B cell (primary cell): ENCODE measurements at regions not wholly inside any gene's neighbourhood (a gene's known extent, or its start where the extent isn't known, plus 50 kb on each side); places are given as distances from the start of the nearest gene placed in this dataset.

Source experiments
- ATAC-seq: fragments of 200-7000 bp; cut with Tn5 transposase; one replicate; pipeline ENCODE4 v1.10.0; 2021; ENCODE audit warnings: low read depth, mild to moderate bottlenecking, moderate number of reproducible peaks, moderate library complexity
- CTCF ChIA-PET: fragments of 350-600 bp; sonication (Branson Sonifier 250); formaldehyde crosslinking; loops from one replicate; lab custom pipeline; 2021; ENCODE audit warnings: antibody characterized with exemption, inconsistent platforms; lab: Charles Lee
- POLR2A ChIA-PET: fragments of 350-600 bp; sonication (Branson Sonifier 250); formaldehyde crosslinking; loops from one replicate; lab custom pipeline; 2021; ENCODE audit warnings: antibody characterized with exemption; lab: Charles Lee
- DNase-seq: peaks from one replicate; pipeline ENCODE4 v3.0.0; 2013
- H2AFZ ChIP-seq: 2 replicates; pipeline ENCODE4 v1.6.1; 2012; ENCODE audit warnings: mild to moderate bottlenecking, low read depth, low read length; ENCODE audit not compliant: insufficient read depth, poor library complexity, severe bottlenecking
- H3K27ac ChIP-seq, 2 donors: 1 replicate in 1 of 2; 2 replicates in 1 of 2; pipeline ENCODE4 v1.5.1; 2012 to 2013; ENCODE audit warnings: low read length in 2 of 2, mild to moderate bottlenecking in 2 of 2, moderate library complexity in 1 of 2
- H3K27me3 ChIP-seq, 4 experiments: fragments of 200-600 bp in 1 of 4; sonication (generic) in 1 of 4; replicated peaks in 1 of 4; 1 replicate in 2 of 4; 2 replicates in 2 of 4; pipeline versions ENCODE4 v1.6.1 to v1.7.0; 2013 to 2016; ENCODE audit warnings: low read length in 3 of 4, mild to moderate bottlenecking in 2 of 4, mixed read lengths in 1 of 4, moderate library complexity in 1 of 4; ENCODE audit not compliant: insufficient read depth in 4 of 4, control insufficient read depth in 3 of 4; ENCODE audit errors: control extremely low read depth in 1 of 4
- H3K36me3 ChIP-seq, 2 experiments: replicated peaks in 1 of 2; 1 replicate in 1 of 2; 2 replicates in 1 of 2; pipeline versions ENCODE4 v1.6.1 to v1.7.1; 2013; ENCODE audit warnings: low read length in 1 of 2; ENCODE audit not compliant: insufficient read depth in 2 of 2, control insufficient read depth in 1 of 2; ENCODE audit errors: control extremely low read depth in 1 of 2, extremely low read depth in 1 of 2
- H3K4me1 ChIP-seq, 2 donors: fragments of 200-600 bp in 1 of 2; sonication (generic) in 1 of 2; 1 replicate in 1 of 2; 2 replicates in 1 of 2; pipeline versions ENCODE4 v1.5.1 to v1.6.1; 2013 to 2017; ENCODE audit warnings: low read length in 2 of 2; ENCODE audit not compliant: control insufficient read depth in 2 of 2, insufficient read depth in 2 of 2
- H3K4me2 ChIP-seq: replicated peaks from 2 replicates; pipeline ENCODE3; 2012; ENCODE audit warnings: mild to moderate bottlenecking, low read depth, low read length; ENCODE audit not compliant: poor library complexity, severe bottlenecking
- H3K4me3 ChIP-seq, 5 experiments: fragments of 200-600 bp in 1 of 5; sonication (generic) in 1 of 5; 1 replicate in 3 of 5; 2 replicates in 2 of 5; pipeline versions ENCODE4 v1.5.1 to v1.7.0; 2011 to 2016; ENCODE audit warnings: low read length in 4 of 5, mild to moderate bottlenecking in 4 of 5, low read depth in 2 of 5, control low read depth in 1 of 5, moderate library complexity in 1 of 5; ENCODE audit not compliant: insufficient read depth in 1 of 5; ENCODE audit errors: control extremely low read depth in 1 of 5, extremely low read depth in 1 of 5
- H3K79me2 ChIP-seq: fragments of 200-600 bp; sonication (generic); one replicate; pipeline ENCODE4 v1.6.0; 2016; ENCODE audit warnings: low read length; ENCODE audit not compliant: control insufficient read depth, insufficient read depth
- H3K9ac ChIP-seq: fragments of 200-600 bp; sonication (generic); 2 replicates; pipeline ENCODE4 v1.6.1; 2017; ENCODE audit warnings: mild to moderate bottlenecking, low read length, moderate library complexity
- H3K9me3 ChIP-seq, 3 donors: one replicate each; pipeline versions ENCODE4 v1.6.1 to v1.7.1; 2013; ENCODE audit warnings: low read length in 2 of 3; ENCODE audit not compliant: control insufficient read depth in 2 of 3, insufficient read depth in 1 of 3; ENCODE audit errors: control extremely low read depth in 1 of 3
- H4K20me1 ChIP-seq: 2 replicates; pipeline ENCODE4 v1.6.0; 2012; ENCODE audit warnings: mild to moderate bottlenecking, low read length; ENCODE audit not compliant: insufficient read depth, control insufficient read depth, poor library complexity, severe bottlenecking
- H3K27ac Mint-ChIP-seq: one replicate; pipeline ENCODE4 v1.8.0; 2021; ENCODE audit warnings: mixed read lengths
- H3K27me3 Mint-ChIP-seq: one replicate; pipeline ENCODE4 v1.8.0; 2021; ENCODE audit warnings: mixed read lengths
- H3K4me1 Mint-ChIP-seq: one replicate; pipeline ENCODE4 v1.8.0; 2021; ENCODE audit warnings: mixed read lengths
- H3K4me3 Mint-ChIP-seq: one replicate; pipeline ENCODE4 v1.8.0; 2021; ENCODE audit warnings: mixed read lengths
- H3K9me3 Mint-ChIP-seq: one replicate; pipeline ENCODE4 v1.8.0; 2022; ENCODE audit warnings: mixed read lengths; ENCODE audit not compliant: insufficient read depth
- CTCF ChIP-seq: fragments of 200-600 bp; IDR thresholded peaks from one replicate; pipeline ENCODE4 v1.8.0; 2022; ENCODE audit warnings: antibody characterized with exemption, mild to moderate bottlenecking
- EZH2 ChIP-seq: IDR thresholded peaks from 2 replicates; pipeline ENCODE4 v1.6.1; 2012; ENCODE audit warnings: borderline replicate concordance, low read depth, mild to moderate bottlenecking, moderate library complexity, low read length; ENCODE audit not compliant: insufficient read depth, poor library complexity, severe bottlenecking
- WGBS: methylation state at CpG from one replicate; pipeline ENCODE4 v1.1.5; 2013; ENCODE audit warnings: missing lambda C conversion rate; ENCODE audit not compliant: insufficient coverage; 5-methylcytosine and 5-hydroxymethylcytosine counted together
- intact Hi-C: fragments of 100-400 bp; cut with micrococcal nuclease; formaldehyde crosslinking; loops from one replicate; pipeline ENCODE4 v1.10.0; 2022

- H3K4me1 ChIP-seq = no peaks in the 10 kb centered on the region
- DNase-seq = no peak
- H2AFZ ChIP-seq = no peak overlapping the region
- H3K9me3 ChIP-seq = peaks cover 0 to 9% (median 8%) of the 10 kb centered on the region in 3 donors
- H3K9ac ChIP-seq = no peak overlapping the region
- ATAC-seq = no peak
- intact Hi-C loops = no loop called here
- Mint-ChIP-seq H3K27me3 (no peaks in the 10 kb centered on the region), H3K9me3 (no peaks in the 10 kb centered on the region), H3K4me1 (no peaks in the 10 kb centered on the region), H3K4me3 (no peak overlapping the region), H3K27ac (peak overlapping the region; percentile 46)
- no peaks in the 10 kb centered on the region for H4K20me1 ChIP-seq
- no peak overlapping the region for H3K4me3 ChIP-seq
- ChIA-PET POLR2A (no interaction called here), CTCF (no interaction called here)
- no peaks in the 10 kb centered on the region for H3K79me2 ChIP-seq
- H3K36me3 ChIP-seq = no peaks in the 10 kb centered on the region
- no peaks in the 10 kb centered on the region for H3K27me3 ChIP-seq
- 89% methylated on average over 1 of the region's 1 CpG for WGBS
- H3K4me2 ChIP-seq = no peak overlapping the region
- H3K27ac ChIP-seq = no peak overlapping the region
- TF ChIP-seq EZH2 (no peak), CTCF (no peak)
Observed at GRCh38 chr4:175033162-175033561, 115.0 kb downstream of the ADAM29 start.

GRCh38 chr4:175034007-175034406 lies 115.8 kb downstream of the ADAM29 start:
- H3K36me3 ChIP-seq = no peaks in the 10 kb centered on the region
- Mint-ChIP-seq H3K27ac (no peak overlapping the region), H3K4me1 (no peaks in the 10 kb centered on the region), H3K27me3 (no peaks in the 10 kb centered on the region), H3K9me3 (no peaks in the 10 kb centered on the region), H3K4me3 (no peak overlapping the region)
- no peak overlapping the region for H3K9ac ChIP-seq
- ATAC-seq (no peak), DNase-seq (no peak)
- no CpG with 5 or more reads among the region's 1 CpG for WGBS
- intact Hi-C loops = no loop called here
- no peaks in the 10 kb centered on the region for H3K27me3 ChIP-seq
- peaks cover 0 to 9% (median 8%) of the 10 kb centered on the region in 3 donors for H3K9me3 ChIP-seq
- no peaks in the 10 kb centered on the region for H4K20me1 ChIP-seq
- no peaks in the 10 kb centered on the region for H3K79me2 ChIP-seq
- no peak overlapping the region for H3K4me3 ChIP-seq
- no peaks in the 10 kb centered on the region for H3K4me1 ChIP-seq
- CTCF ChIA-PET = no interaction called here
- H3K4me2 ChIP-seq = no peak overlapping the region
- H3K27ac ChIP-seq = no peak overlapping the region
- TF ChIP-seq EZH2 = no peak
- no peak for TF ChIP-seq CTCF
- POLR2A ChIA-PET = no interaction called here
- H2AFZ ChIP-seq = no peak overlapping the region
